ENCODE measurements at regions not wholly inside any gene's neighbourhood (a gene's known extent, or its start where the extent isn't known, plus 50 kb on each side); places are given as distances from the start of the nearest gene placed in this dataset.

GRCh38 chr1:209398313-209398991 is 185.1 kb upstream of the CAMK1G start:
- TF ChIP-seq CTCF (IDR thresholded peaks at IDR 0.05; ENCODE audit: poor library complexity, severe bottlenecking), result no peak
- TF ChIP-seq REST (IDR thresholded peaks at IDR 0.05; ENCODE audit: borderline replicate concordance), result no peak
- TF ChIP-seq MXI1 (conservative IDR thresholded peaks at IDR 0.05; ENCODE audit: poor library complexity, severe bottlenecking), result no peak
- no peak for TF ChIP-seq TAF1 (IDR thresholded peaks at IDR 0.05; ENCODE audit: low read depth)
- no peak for TF ChIP-seq EZH2 (IDR thresholded peaks at IDR 0.05; ENCODE audit: borderline replicate concordance, insufficient read depth, low read length, poor library complexity, severe bottlenecking)
- TF ChIP-seq RAD21 (conservative IDR thresholded peaks at IDR 0.05), result no peak
